GM19463 (cell line): ENCODE measurements at regions not wholly inside any gene's neighbourhood (a gene's known extent, or its start where the extent isn't known, plus 50 kb on each side); places are given as distances from the start of the nearest gene placed in this dataset.

Experiments used
- ATAC-seq: cut with Tn5 transposase; IDR thresholded peaks from one replicate; pipeline ENCODE4 v1.9.1; 2021; ENCODE audit warnings: mild to moderate bottlenecking, moderate library complexity; ENCODE audit not compliant: unreplicated experiment

DNA sequence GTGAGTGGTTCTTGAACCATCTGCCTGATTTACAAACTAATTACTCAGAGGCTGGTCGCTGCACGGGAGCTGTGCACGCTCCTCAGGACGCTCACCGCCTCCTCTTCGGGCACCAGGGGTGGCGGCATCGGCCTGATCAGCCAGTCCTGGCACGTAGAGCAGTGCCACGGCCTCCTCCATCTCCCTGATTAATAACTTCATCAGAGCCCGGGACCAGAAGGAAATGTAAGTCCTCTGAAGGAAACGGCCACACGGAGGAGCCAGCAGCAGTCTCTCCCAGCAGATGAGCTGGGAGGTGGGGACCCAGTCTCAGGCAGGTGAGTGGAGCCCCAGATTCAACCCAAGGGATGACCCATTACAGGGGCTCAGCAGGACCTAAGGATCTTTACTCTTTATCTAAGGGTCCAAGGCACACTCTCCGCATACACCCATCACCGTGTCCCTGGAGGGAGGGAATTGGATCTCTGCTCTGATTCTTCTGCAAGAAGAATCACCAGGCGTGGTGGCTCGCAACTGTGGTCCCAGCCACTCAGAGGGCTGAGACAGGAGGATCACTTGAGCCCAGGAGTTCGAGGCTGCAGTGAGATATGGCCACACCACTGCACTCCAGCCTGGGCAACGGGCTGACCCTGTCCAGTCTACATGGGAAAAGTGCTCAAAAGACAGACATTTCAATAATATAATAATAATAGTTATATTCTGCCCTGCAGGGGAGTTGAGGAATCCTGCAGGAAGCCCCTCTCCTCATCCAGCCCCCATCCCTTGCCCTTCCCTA lies 366.5 kb downstream of the SEC14L1 start:
- no peak for ATAC-seq

DNA sequence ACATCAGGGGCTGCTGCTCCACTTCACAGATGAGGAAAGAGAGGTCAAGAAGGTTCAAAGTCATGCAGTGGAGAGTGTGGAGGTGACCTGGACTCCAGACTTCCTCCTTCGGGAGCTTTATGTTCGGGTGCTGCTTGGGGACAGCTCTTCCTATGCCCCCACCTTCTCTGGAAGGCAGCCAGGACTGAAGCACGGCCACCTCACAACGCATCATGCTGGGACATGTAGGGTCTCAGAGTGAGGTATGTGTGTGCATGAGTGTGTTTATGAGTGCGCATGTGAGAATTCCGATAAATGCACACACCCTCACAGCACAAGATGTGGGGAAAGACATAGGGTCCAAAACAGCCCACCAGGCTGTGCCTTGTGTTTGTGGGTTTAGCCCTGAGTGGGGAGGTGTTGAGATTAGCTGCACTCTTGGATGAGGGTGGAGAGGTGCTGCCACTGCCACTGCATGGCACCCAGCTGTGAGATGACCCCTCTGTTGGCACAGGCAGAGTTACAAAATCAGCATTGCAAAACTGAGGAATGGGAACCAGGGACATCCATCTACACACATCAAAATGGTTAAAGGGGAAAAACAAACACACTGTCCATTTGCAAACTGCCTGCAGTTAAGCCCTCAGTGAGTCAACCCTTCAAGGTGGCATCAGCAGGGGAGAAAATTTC lies 367.4 kb downstream of the SEC14L1 start:
- ATAC-seq: no peak

DNA sequence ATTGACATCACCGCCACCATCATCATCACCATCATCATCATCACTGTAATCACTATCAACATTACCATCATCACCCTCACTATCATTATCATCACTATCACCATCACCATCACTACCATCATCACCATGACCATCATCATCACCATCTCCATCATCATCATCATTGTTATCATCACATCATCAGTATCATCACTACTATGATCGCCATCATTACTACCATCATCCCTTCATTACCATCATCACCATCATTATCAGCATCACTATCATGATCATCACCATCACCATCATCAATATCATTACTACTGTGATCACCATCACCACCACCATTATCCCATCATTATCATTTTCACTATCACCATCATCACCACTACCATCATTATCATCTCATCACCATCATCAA lies 368.3 kb downstream of the SEC14L1 start:
- ATAC-seq: no peak

DNA sequence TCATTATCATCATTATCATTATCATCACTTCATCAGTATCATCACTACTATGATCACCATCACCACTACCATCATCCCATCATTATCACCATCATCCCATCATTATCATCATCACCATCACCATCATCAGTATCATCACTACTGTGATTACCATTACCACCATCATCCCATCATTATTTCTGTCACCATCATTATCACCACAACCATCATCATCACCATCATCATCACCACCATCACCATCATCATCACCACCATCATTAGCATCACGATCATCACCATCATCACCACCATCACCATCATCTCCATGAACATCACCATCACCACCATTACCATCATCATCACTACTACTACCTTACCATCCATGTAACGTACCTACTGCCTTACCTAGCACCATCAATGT lies 368.8 kb downstream of the SEC14L1 start:
- ATAC-seq: no peak

DNA sequence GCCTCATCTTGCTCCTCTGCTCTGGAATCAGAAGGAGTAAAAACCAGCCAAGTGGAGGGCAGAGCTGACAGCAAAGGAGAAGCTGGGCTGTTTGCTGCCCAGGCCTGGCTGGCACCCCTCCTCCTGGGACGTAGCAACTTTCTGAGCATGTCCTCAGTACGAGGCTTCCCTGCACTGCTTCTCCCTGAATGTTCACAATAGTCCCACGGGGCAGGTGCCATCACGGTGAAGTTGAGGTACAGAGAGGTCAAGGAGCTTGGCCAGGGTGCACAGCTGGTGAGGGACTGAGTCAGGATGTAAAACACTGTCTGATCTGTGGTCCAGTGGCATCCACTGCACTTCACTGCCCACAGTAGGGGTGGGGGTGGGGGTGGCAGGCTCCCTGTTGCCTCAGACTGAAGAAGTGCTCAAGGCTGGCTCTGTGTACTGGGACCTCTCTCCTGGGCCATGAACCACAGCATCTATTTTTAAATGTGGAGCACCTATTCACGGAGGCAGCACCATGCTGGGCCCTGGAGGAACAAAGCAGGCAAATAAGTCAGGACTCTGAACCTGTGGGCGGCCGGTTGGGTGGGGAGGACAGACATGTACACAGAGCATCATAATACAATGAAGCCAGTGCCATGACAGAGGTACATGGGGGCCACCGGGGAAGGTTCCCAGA lies 369.5 kb downstream of the SEC14L1 start:
- no peak for ATAC-seq

DNA sequence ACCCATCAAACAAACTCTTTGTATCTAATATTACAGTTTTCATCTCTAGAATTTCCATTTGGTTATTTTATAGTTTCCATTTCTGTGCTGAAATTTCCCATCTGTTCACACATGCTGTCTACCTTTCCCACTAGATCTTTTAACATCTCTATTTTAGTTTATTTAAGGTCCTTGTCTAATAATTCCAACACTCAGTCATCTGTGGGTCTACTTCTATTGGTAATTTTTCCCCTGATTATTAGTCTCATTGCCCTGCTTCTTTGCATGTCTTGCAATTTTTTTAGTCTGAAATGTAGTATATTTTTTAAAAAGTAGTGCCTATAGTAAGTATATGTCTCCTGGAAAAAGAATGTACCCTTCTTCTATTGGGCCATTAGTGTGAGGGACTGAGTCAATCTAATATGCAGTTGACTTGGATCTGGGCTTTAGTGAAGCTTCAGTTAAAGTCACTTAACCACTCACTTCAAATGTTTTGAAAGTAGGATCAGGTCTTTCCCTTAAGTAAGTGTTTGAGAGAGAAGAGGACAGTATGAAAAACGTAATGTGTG lies 370.8 kb downstream of the SEC14L1 start:
- no peak for ATAC-seq

DNA sequence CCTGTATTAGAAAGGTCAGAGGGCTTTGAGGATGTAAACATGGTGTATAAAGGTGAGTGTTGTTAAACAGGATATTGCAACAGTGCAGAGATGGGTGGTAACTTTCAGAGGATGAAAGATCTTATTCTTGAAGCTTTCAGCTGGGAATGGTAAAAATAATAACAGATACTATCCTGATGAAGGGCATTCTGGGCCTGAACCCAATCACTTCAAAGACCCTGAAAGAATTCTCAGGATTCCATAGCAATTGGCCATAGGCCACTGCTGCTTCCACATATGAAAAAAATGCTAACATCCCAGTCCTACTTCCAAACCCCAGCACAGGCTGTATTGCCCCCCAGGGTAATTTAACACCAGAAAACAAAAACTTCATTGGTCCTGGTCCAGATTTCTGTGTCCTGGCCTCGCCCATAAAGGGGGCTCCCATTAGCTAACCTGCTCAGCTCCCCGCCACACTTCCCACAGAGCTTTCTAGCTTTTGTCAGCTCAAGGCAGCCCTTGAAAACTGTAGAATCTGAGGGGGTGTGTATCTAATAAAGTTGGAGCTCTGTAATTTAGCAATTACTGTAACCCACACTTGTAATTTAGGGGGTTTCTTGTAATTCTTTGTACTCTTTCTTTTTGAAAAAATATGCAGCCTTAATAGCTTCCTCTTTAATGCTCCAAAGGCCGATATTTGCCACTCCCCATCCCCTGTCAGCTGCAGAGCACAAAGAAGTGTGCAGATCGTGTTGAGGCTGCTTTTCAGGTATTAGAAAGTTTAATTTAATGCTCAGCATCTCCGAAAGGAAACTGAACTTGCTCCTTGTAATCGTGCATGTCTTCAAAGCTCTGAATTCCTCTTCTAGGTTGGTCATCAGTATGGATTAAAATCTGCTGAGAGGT lies 371.5 kb downstream of the SEC14L1 start:
- no peak for ATAC-seq

DNA sequence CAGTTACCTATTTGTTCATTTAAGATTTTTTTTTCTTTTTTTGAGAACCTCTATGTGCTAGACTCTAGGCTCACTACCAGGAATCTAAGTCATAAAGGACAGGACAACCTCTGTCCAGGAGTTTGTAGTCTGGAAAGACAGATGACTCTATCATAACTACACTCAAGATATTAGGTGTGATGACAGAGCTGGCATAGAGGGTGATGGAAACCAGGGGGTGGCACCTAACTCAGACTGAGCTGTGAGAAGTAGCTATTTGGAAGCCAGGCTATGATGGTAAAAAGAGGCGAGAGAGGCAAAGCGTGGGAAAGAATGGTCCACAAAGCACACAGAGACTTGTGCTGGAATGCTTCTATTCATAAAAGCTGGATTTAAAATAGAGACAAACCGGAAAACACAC lies 372.3 kb downstream of the SEC14L1 start:
- no peak for ATAC-seq

DNA sequence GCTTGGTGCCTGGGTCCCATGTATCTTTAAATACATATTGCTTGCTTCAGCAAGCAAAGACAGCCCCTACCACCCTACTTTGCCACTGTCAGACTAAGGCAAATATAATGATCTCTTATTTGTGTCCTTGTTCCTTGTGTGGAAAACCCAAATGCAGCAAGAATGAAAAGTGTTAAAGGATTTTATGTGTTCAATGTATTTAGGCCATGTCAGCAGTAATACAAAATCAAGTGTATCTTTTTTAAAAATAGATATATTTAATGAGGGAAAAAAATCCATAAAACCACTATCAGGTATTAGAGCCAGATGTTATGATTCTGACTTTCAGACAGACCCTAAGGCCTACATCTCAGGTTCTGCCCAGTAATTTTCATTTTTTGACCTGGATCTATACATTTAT lies 374.5 kb downstream of the SEC14L1 start:
- no peak for ATAC-seq

DNA sequence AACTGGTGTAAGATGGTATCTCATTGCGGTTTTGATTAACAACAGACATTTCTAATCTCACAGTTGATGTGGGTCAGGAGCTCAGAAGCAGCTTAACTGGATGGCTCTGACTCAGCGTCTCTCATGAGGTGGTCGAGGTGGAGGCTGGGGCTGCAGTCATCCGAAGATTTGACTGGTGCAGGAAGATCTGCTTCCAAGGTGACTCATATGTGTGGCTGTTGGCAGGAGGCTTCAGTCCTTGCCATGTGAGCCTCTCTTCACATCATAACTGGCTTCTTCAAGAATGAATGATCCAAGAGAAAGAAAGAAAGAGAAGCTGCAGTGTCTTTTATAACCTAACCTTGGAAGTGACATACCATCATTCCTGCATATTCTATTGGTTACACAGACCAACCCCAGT lies 376.1 kb downstream of the SEC14L1 start:
- ATAC-seq: no peak

DNA sequence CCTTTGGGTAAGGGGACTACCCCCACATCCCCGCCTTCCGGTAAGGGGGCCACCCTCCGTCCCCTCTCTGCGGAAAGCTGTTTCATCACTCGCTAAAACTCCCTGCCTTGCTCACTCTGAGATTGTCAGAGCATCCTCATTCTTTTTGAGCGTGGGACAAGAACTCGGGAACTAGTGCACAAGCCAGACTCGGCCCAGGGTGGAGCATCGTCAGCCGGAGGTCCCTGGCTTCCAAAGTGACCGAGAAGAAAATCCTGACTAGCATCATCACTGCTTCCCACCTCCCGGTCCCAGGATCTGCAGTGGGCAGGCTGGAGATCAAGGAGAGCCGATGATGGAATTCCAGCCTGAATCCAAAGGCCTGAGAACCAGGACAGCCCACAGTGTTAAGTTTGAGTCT lies 380.3 kb downstream of the SEC14L1 start:
- ATAC-seq: no peak

DNA sequence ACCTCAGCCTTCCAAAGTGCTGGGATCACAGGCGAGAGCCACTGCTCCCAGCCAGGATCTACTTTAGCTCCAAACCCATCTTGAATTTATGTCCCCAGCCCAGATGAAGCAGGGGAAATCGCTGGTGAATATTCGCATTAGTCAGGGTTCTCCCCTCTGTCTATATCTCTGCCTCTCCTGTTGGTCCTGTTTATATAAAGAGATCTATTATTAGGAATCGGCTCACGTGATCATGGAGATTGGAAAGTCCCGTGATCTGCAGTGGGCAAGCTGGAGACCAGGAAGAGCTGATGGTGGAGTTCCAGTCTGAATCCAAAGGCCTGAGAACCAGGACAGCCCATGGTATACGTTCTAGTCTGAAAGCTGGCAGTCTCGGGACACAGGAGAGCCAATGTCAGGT lies 382.8 kb downstream of the SEC14L1 start:
- no peak for ATAC-seq

DNA sequence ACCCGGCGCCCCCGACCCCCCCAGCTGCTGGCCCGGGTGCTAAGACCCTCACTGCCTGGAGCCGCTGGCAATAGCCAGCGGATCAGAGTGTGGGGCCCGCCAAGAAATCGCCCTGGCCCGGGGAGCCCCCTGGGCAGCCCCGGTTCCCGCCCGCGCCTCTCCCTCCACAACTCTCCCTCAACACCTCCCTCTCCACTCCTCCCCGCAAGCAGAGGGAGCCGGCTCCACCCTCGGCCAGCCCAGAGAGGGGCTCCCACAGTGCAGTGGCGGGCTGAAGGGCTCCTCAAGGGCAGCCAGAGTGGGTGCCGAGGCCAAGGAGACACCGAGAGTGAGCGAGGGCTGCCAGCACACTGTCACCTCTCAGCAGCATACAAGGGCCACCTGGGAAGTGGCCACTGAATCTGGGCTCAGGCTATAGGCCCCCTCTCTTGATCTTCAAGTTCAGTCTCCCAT lies 385.5 kb downstream of the SEC14L1 start:
- no peak for ATAC-seq

DNA sequence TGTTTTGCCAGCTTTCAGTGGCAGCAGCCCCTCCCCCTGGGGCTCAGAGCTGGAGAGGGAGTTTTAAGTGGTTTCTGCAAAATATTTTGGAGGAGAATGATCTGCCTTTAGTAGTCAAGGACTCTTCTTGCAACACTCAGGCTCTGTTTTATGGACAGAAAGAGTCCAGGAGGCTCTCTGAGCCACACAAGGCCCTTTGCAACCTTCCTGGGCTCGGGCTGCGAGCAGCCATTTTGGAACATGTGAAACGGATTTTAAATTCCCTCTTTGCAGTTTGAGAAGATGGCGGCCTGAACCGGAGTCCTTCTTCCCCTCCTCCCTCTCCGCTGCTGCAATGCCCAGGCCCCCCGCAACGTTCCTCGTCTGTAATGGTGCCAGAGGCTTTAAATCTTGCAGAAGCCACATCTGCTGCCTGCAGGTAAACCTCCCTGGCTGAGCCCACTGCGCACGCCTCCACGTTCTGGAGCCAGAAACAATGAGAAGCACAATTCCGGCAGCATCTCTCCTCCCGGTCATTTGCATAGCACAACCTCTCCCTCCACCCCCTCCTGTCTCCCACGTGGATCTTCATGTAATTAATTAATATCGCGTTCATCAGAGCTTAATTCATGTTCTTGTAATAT lies 386.1 kb downstream of the SEC14L1 start:
- no peak for ATAC-seq

DNA sequence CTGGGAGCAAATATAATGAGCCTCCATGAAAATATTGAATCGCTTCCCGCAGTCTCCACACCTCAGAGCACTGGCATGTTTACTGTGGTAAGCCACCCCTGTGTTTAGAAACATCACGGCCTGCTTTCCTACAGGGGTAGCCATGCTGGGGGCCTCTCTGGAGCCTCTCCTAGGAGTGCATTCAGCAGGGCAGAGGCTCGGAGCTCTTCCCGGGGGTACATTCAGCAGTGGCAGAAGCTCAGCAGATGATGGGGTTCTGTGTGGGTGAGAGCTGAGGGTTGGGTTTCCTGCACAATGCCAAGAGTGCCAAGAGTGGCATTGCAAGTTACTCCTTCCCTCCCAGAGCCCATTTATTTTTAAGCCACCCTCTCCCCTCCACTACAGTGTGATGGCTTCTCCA lies 386.6 kb downstream of the SEC14L1 start:
- ATAC-seq: no peak

DNA sequence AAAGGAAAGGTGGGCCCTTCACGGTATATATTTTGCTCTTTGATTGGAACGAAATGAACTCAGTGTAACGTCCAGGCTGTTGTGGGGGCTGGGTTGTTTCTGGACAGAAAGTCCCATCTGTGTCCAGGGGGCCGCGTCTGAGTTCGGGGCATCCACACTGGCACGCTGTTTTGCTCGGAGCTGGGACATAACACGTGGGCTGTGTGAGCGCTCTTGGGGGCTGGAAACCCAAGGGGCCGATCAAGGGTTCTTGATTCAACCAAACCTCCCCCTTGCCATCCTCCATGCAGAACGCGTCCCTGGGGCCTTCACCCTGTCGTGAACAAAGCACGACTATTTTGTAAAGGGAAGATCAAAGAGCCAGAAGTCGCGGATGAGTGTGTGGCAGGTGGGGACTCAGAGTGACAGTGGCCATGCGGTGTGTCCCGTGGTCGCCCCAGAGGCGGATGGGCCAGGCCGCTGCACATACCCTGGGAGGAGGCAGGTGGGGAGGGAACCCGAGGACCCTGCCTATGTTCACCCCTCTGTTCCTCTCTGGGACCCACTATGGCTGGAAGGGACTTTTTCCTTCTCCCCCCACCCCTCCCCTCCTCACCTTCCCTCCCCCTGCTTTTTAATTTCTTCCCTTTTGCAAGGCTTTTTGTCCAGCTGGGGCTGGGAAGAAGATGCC lies 387.2 kb downstream of the SEC14L1 start:
- no peak for ATAC-seq

DNA sequence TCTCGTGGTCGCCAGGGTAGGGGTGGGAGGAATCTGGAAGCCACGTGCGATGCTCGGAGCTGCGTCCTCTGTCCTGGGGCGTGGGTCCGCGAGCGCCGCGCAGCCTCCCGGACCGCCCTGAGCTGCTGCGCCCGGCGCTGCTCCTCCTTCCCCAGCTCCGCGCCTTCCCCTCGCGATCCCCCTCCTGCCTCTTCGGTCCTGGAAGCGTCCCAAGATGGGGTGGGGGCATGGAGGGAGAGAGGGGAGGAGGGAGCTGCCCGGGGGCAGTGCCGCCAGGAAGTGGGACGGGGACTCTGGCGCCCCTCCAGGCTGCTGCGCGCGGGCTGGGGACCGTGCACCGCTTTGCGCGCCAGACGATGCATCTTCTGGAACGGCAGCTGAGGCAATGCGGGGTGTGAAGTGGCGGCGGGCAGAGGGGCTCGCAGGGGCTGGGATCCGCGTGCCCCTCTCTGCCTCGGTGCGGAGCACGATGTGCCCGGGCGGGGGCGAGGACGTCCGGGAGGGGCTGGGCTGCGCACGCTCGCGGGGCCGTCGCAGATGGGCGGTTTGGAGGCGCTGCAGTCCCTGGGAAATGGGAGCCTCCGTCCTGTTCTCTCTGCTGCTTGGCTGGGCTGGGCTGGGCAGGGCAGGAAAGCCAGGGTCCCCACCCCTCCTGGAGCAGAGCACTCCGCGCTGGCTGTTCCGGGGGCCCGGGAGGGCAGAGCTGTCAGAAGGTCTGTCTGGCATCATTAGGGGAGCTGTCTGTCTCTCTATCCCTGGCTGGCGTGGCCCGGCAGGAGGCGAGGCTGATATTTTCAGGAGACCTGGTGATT lies 388.0 kb downstream of the SEC14L1 start:
- ATAC-seq: no peak

DNA sequence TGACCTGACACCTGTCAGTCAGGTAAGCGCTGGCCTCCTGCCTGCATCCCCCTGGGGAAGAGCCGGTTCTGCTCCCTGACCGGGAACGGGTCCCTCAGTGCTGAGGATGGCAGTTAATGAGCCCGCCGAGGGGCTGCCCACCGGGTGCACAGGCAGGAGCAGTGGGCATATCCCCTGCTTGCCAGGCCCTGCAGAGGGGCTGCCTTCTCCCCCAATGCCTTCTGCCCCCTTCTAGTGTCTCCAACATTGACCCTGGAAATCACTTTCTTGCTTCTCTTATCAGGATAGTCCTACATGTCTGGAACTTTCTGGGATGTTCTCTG lies 388.5 kb downstream of the SEC14L1 start:
- ATAC-seq: no peak

DNA sequence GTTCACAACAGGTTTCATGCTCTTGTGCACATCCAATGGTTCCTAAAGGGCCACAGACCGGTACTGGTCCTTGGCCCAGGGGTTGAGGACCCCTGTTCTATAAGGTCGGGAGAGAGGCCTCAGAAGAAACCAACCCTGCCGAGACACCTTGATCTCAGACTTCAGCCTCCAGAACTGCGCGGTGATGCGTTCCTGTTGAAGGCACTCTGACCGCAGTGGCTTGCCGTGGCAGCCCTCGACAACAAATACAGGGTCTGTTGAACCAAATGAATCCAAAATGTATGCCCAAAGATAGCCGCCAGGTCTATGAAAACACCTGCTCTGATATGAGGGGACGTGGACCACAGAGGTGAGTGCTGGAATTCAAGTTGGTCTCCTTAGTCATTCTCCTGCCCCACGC lies 389.8 kb downstream of the SEC14L1 start:
- no peak for ATAC-seq
